Ascending aorta (tissue), 2 donors: ENCODE measurements at regions not wholly inside any gene's neighbourhood (a gene's known extent, or its start where the extent isn't known, plus 50 kb on each side); places are given as distances from the start of the nearest gene placed in this dataset.
"Not testable (repeated sequence)": the region's sequence is repeated elsewhere in the genome, so short reads cannot be mapped to it uniquely, and the experiment has no call there.

Source experiments
- DNase-seq, 2 donors: peaks; one replicate each; pipeline ENCODE4 v3.0.0-alpha.2; 2019; ENCODE audit warnings: low spot score in 2 of 2
- H3K27ac ChIP-seq, 2 donors: fragments of 200-600 bp; sonication (generic); one replicate each; pipeline ENCODE4 v1.5.1; 2016 to 2017; ENCODE audit warnings: mild to moderate bottlenecking in 1 of 2
- H3K27me3 ChIP-seq: fragments of 200-600 bp; sonication (generic); one replicate; pipeline ENCODE4 v1.5.1; 2017
- H3K36me3 ChIP-seq, 2 donors: fragments of 200-600 bp; sonication (generic); one replicate each; pipeline ENCODE4 v1.5.1; 2016
- H3K4me1 ChIP-seq, 2 donors: fragments of 200-600 bp; sonication (generic); one replicate each; pipeline ENCODE4 v1.5.1; 2016 to 2017; ENCODE audit warnings: mild to moderate bottlenecking in 1 of 2
- H3K4me3 ChIP-seq, 2 donors: fragments of 200-600 bp; sonication (generic); one replicate each; pipeline ENCODE4 v1.5.1; 2016 to 2017; ENCODE audit warnings: mild to moderate bottlenecking in 1 of 2
- H3K9me3 ChIP-seq, 2 donors: fragments of 200-600 bp; sonication (generic); one replicate each; pipeline ENCODE4 v1.5.1; 2016
- intact Hi-C: fragments of 100-400 bp; cut with DNase I; formaldehyde crosslinking; loops from one replicate; pipeline ENCODE4 v1.15.1; 2023
- TF ChIP-seq, protein P1 (sequence below), 3 experiments: fragments of 200-600 bp in 2 of 3; fragments of 450-650 bp in 1 of 3; sonication (generic) in 2 of 3; IDR thresholded peaks; one replicate each; pipeline ENCODE4 v1.5.1; 2016 to 2019; ENCODE audit warnings: antibody characterized with exemption in 3 of 3, mild to moderate bottlenecking in 1 of 3, moderate library complexity in 1 of 3

DNA sequence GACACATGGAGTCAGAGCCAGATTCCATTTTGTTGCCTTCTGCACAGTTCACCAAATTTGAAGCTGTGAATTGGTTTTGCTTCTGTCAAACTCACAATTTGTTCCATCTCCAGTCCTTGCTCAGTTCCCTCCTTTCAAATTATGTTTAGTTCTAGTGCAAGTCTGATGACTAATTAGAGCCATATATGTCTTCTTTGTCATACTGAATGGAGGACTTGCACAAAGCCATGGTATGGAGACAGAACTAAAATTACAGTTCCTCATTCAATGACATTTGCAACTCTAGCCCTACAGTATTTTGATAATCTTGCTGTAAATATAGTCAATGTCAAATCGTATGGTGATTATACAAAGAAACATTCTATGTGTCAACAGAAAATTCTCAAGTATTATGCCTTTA lies 936.9 kb upstream of the CELF4 start:
- Histone ChIP-seq H3K4me1 (no peaks in the 10 kb centered on the region), H3K4me3 (no peak overlapping the region), H3K27ac (no peak overlapping the region), H3K36me3 (no peaks in the 10 kb centered on the region), H3K27me3 (no peaks in the 10 kb centered on the region), H3K9me3 (no peaks in the 10 kb centered on the region)
- TF ChIP-seq, protein P1, sequence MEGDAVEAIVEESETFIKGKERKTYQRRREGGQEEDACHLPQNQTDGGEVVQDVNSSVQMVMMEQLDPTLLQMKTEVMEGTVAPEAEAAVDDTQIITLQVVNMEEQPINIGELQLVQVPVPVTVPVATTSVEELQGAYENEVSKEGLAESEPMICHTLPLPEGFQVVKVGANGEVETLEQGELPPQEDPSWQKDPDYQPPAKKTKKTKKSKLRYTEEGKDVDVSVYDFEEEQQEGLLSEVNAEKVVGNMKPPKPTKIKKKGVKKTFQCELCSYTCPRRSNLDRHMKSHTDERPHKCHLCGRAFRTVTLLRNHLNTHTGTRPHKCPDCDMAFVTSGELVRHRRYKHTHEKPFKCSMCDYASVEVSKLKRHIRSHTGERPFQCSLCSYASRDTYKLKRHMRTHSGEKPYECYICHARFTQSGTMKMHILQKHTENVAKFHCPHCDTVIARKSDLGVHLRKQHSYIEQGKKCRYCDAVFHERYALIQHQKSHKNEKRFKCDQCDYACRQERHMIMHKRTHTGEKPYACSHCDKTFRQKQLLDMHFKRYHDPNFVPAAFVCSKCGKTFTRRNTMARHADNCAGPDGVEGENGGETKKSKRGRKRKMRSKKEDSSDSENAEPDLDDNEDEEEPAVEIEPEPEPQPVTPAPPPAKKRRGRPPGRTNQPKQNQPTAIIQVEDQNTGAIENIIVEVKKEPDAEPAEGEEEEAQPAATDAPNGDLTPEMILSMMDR (IDR thresholded peaks at IDR 0.05), result no peak
- DNase-seq, result no peak
- intact Hi-C loops, result no loop called here

DNA sequence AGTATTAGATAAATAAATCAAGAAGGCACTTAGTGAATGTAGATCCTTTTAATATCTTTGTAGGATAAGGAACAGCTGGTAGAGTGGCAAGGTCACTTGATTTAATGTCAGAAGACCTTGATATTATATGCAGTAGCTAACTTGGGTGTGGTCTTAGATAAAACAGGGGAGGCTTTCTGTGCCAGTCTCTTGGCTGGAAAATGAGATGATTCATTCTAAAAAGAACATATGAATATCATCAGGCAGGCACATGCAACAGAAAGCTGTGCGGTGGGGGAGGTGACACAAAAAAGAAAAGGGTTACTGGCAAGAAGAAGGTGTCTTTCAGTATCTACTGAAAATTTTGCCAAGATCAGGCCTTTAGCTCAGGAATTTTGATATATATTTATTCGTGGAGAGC lies 931.7 kb upstream of the CELF4 start:
- Histone ChIP-seq H3K4me1 (no peaks in the 10 kb centered on the region), H3K36me3 (no peaks in the 10 kb centered on the region), H3K4me3 (no peak overlapping the region), H3K27ac (no peak overlapping the region), H3K27me3 (no peaks in the 10 kb centered on the region), H3K9me3 (no peaks in the 10 kb centered on the region)
- DNase-seq, result no peak
- TF ChIP-seq, protein P1 (IDR thresholded peaks at IDR 0.05), result no peak
- intact Hi-C loops, result no loop called here

DNA sequence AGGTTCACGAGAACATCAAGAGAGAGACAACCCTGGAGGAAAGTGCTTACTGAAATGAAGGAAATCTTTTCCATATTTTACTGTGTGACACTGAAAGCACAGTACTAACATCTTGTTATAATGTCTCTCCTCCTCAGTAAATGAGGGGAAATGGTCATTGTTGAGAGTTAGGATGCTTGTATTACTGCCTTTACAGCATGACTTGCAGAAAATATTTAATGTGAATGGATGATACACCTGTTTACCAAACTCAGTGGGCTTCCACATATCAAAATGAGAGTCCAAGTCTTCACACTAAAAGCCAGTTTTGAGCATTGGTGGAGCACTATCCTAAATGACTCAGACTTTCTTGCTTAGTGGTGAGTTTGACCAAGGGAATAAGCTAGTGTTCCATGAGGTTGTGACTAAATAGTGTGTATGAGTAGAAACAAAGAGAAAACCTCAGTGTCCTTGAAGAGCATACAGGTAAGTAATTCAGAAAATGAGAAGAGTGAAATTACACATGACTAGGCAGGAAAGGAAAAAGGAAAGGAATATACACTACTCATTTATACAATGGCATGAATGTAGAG lies 930.7 kb upstream of the CELF4 start:
- Histone ChIP-seq H3K4me3 (no peak overlapping the region), H3K36me3 (no peaks in the 10 kb centered on the region), H3K9me3 (no peaks in the 10 kb centered on the region), H3K4me1 (no peaks in the 10 kb centered on the region), H3K27me3 (no peaks in the 10 kb centered on the region), H3K27ac (no peak overlapping the region)
- intact Hi-C loops, result no loop called here
- TF ChIP-seq, protein P1 (IDR thresholded peaks at IDR 0.05), result no peak
- no peak for DNase-seq

DNA sequence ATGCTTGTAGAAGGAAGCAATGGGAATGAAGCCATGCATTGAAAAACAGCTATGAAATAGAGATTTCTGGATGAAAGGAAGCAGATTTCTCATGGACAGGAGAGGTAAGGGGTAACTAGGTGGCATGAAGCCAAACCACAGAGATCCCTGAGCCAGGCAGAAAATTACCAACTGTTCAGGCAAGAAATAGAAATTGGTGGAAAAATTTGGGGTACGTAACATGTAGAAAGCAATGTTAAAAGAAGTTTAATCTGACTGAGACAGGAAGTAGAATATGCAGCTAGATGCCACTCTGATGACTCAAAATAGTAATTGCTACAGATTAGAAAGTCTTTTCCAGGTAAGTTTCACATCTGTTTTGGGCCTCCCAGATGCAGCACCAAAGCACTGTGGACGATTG lies 928.5 kb upstream of the CELF4 start:
- TF ChIP-seq, protein P1 (IDR thresholded peaks at IDR 0.05), result no peak
- Histone ChIP-seq H3K36me3 (no peaks in the 10 kb centered on the region), H3K4me3 (no peak overlapping the region), H3K9me3 (no peaks in the 10 kb centered on the region), H3K27me3 (no peaks in the 10 kb centered on the region), H3K4me1 (no peaks in the 10 kb centered on the region), H3K27ac (no peak overlapping the region)
- intact Hi-C loops, result no loop called here
- DNase-seq, result no peak

DNA sequence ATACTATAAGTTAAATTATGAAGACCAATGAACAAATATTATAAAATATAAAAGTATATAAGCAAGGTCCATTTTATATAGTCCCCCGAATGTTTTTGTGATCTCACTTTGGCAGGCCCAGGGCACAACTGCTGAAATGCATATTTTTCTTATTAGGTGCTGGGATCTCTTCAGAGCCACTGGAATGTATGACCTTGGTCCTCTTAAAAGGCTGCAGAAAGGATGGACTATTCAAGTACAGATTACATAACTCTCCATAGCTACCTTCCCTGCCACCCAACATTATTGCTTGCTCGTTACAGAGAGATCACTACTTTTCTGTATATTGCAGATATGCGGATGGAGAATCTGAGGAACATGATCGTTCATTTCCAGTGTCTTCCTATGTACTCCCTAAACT lies 925.6 kb upstream of the CELF4 start:
- H3K4me3 ChIP-seq, result no peak overlapping the region
- no peak overlapping the region for H3K27ac ChIP-seq
- H3K9me3 ChIP-seq, result no peaks in the 10 kb centered on the region
- no peak for DNase-seq
- no peaks in the 10 kb centered on the region for H3K36me3 ChIP-seq
- no peaks in the 10 kb centered on the region for H3K4me1 ChIP-seq
- TF ChIP-seq, protein P1 (IDR thresholded peaks at IDR 0.05), result no peak
- intact Hi-C loops, result no loop called here
- no peaks in the 10 kb centered on the region for H3K27me3 ChIP-seq

DNA sequence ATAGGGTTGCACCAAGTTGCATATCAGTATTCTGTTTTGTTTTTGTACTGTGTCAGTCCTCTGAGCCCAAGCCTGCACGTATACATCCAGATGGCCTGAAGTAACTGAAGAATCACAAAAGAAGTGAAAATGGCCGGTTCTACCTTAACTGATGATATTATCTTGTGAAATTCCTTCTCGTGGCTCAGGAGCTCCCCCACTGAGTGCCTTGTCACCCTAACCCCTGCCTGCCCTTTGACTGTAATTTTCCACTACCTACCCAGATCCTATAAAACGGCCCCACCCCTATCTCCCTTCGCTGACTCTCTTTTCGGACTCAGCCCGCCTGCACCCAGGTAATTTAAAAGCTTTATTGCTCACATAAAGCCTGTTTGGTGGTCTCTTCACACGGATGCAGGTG lies 924.1 kb upstream of the CELF4 start:
- DNase-seq, H3K36me3 ChIP-seq, H3K4me1 ChIP-seq, intact Hi-C loops, H3K27ac ChIP-seq, H3K4me3 ChIP-seq, H3K27me3 ChIP-seq, H3K9me3 ChIP-seq: not testable (repeated sequence)
